ENCODE measurements at regions not wholly inside any gene's neighbourhood (a gene's known extent, or its start where the extent isn't known, plus 50 kb on each side); places are given as distances from the start of the nearest gene placed in this dataset.
"Not testable (repeated sequence)": the region's sequence is repeated elsewhere in the genome, so short reads cannot be mapped to it uniquely, and the experiment has no call there.

DNA sequence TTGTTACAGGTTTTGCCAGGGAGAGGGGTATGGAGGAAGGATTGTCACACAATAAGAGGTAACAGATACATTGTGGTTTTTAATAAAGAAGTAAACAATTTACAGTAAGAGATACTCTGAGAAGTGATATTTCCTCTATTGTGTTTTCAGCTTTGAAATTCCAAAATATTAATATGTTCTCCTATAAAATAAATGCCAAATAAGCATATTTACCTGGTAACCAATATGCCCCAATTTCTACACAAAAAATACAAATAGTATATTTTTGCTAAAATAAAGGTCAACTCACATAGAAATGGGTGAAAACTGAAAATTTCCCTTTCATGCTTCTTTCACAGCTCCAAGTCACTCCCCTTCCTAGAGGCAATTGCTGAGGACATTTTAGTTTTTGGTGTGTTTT, 437.4 kb upstream of the UBE2E2 start:
- DNase-seq (ENCODE audit: low spot score) = no peak

- DNase-seq (ENCODE audit: low spot score) = no peak
Observed at GRCh38 chr3:22777834-22778233, 425.3 kb upstream of the UBE2E2 start.

DNA sequence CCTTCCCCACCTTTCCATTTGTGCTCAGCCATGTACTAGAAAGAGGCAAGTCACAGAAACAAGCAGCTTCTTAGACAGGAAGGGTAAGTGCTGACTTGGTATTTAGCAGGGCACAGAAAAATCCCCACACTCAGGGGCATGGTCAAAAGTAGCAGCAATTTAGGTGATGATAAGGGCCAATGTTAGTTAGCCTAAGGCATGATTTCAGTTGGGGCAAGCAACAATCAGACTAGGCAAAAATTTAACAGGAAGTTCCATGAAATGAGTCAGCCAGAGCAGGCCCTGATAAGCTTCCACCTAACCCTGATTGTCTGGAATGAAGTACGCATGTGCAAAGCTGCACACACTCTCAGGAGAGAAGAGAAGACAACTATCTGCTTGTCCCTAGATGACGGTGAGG, 423.4 kb upstream of the UBE2E2 start:
- DNase-seq (ENCODE audit: low spot score) = no peak

- DNase-seq (ENCODE audit: low spot score) = no peak
Observed at GRCh38 chr3:22792533-22792932, 410.6 kb upstream of the UBE2E2 start.

GRCh38 chr3:22795917-22796316, 407.2 kb upstream of the UBE2E2 start:
- DNase-seq (ENCODE audit: low spot score) = no peak

DNA sequence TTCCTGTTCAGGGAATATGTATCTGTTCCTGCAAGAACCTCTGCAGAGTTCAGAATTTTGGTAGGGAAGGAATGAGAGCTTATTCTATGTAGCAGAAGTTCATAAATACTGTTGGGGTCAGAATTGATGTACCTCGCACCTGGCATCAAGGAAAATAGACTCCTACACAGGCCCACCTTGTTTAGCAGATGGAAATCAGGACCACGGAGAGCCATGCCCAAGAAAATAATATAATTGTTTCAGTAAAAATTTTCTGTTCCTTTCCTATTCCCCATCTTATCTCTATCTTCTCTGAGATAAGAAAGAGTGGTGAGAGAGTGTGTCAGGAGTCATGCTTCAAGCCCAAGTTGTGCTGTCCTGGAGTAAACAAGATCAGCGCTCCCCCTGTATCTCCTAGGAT, 404.7 kb upstream of the UBE2E2 start:
- DNase-seq (ENCODE audit: low spot score) = no peak

DNA sequence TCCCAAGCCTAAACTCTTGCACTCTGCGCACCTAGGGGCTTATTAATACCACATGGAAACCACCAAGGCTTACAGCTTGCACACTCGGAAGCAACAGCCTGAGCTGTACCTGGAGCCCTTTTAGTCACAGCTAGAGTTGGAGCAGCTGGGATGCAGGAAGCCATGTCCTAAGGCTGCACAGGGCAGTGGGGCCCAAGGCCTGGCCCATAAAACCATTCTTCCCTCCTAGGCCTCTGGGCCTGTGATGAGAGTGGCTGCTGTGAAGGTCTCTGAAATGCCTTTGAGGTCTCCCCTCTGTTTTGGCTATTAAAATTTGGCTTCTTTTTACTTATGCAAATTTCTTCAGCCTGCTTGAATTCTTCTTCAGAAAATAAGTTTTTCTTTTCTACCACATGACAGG, 383.9 kb upstream of the UBE2E2 start:
- DNase-seq (ENCODE audit: low spot score) = no peak

- no peak for DNase-seq (ENCODE audit: low spot score)
Observed at GRCh38 chr3:22835041-22835440, 368.1 kb upstream of the UBE2E2 start.

DNA sequence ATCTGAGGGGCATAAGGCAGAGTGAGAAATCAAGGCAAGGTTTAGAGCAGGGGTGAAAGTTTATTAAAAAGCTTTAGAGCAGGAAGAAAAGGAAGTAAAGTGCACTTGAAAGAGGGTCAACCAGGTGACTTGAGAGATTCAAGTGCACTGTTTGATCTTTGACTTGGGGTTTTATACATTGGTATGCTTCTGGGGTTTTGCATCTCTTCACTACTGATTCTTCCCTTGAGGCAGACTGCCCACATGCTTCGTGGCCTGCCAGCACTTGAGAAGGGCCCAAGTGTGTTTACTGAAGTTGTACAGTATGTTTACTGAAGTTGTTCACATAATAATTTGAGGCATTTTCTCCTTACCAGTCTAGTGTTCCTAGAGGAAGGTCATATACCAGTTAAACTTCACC, 367.0 kb upstream of the UBE2E2 start:
- no peak for DNase-seq (ENCODE audit: low spot score)

DNA sequence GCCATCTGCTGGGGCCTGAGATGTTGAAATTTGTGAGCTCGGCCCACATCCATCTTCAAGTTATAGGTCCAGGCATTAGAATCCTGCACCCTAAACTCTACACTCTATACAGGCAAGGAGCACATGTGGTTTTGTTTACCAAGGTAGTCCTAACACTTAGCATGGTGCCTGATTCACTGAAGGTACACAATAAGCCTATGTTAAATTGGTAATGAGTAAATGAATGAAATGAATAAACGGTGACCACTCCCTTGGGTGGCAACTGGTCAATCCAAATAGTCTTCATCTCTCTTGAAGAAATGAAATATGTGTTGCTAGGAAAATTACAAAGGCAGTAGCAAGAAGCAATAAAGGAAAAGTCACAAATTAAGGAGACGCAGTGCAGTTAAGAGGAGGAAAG, 359.3 kb upstream of the UBE2E2 start:
- DNase-seq (ENCODE audit: low spot score) = no peak

GRCh38 chr3:22846566-22846965, 356.6 kb upstream of the UBE2E2 start:
- no peak for DNase-seq (ENCODE audit: low spot score)

GRCh38 chr3:22849583-22849982, 353.5 kb upstream of the UBE2E2 start:
- DNase-seq (ENCODE audit: low spot score) = not testable (repeated sequence)

GRCh38 chr3:22856811-22857210, 346.3 kb upstream of the UBE2E2 start:
- DNase-seq (ENCODE audit: low spot score) = no peak

DNA sequence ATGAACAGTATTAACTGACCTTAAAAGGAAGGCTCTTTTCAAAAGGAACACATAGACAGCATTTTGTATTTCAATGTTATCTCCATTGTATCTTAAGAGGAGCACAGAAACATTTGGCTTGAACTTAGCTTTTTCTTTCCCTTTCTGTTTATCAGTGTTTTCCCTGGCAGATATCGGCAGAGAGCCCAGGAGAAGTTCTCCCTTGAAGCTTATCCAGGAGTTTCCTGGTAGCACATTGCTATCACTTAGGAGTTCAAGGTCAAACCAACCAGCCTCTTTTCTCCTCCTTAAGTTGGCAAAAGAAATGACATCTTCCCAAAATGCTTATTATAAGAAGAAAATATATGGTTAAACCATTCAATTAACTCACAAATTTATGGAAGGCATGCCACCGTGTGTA, 344.6 kb upstream of the UBE2E2 start:
- DNase-seq (ENCODE audit: low spot score) = no peak

GRCh38 chr3:22859618-22860017, 343.5 kb upstream of the UBE2E2 start:
- DNase-seq (ENCODE audit: low spot score) = no peak

DNA sequence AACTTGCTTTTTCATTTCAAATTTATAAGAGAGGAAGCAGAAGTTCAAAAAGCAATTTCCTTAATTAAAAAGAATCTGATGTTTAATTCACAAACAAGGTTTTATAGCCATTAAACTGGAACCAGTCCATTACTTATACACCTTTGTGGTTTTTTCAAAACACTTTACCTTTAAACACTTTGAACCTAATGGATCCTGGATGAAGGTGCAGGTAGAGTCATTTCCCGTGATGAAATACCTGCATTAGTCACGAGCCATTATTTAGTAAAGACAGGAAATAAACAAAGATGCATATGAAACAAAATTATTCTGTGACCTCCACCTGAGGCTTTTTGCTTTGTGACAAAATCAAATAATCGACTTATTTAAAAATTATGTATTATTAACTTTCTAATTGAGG, 341.7 kb upstream of the UBE2E2 start:
- DNase-seq (ENCODE audit: low spot score) = no peak

- DNase-seq (ENCODE audit: low spot score) = no peak
Observed at GRCh38 chr3:22862111-22862510, 341.0 kb upstream of the UBE2E2 start.

- not testable (repeated sequence) for DNase-seq (ENCODE audit: low spot score)
Observed at GRCh38 chr3:22882834-22883233, 320.3 kb upstream of the UBE2E2 start.

DNA sequence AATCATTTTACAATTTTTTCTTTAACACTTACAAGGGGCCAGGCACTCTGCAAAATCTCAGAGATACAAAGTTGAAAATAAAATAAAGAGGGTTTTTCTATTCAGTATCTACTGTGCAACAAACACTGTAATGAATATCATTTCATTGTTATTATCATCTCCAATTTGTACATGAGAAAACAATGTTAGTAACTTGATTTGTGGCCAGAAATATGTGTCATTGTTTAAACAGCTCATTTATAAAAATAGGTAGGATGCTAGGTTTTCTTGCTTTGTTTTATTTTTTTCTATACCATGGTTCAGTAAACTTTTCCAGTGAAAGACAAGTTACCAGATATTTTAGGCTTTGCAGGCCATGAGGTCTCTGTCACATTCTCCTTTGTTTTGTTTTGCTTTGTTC, 318.1 kb upstream of the UBE2E2 start:
- no peak for DNase-seq (ENCODE audit: low spot score)

- DNase-seq (ENCODE audit: low spot score) = no peak
Observed at GRCh38 chr3:22885574-22886341, 317.4 kb upstream of the UBE2E2 start.

DNA sequence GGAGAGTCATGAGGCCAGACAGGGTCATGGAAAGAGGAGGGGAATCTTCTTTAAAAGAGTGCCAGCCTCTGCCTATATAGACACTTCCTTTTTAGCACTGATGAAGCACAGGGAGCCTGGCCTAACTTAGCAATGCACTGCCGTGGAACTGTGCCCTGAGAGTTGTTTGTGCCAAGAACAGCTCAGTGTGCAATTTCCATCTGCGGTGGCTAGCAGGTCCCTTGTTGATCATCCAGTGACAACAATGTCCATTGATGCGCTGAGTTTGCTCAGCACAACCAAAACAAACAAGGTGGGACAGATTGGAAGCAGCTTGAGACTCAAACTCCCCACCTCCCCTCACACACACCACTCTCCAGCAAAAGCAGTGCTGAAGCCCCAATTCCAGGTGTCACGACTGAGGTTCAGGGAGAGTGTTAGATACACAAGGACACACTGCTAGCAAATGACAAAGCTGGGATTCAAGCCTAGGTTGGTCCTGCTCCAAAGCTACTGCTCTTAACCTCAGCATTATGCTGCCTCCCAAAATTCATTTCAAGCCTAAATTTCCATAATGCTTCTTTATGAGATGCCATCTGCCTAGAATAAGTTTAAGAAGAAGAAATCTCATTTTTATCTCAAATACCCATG, 316.6 kb upstream of the UBE2E2 start:
- DNase-seq (ENCODE audit: low spot score) = no peak

- DNase-seq (ENCODE audit: low spot score) = no peak
Observed at GRCh38 chr3:22887664-22888291, 315.3 kb upstream of the UBE2E2 start.

DNA sequence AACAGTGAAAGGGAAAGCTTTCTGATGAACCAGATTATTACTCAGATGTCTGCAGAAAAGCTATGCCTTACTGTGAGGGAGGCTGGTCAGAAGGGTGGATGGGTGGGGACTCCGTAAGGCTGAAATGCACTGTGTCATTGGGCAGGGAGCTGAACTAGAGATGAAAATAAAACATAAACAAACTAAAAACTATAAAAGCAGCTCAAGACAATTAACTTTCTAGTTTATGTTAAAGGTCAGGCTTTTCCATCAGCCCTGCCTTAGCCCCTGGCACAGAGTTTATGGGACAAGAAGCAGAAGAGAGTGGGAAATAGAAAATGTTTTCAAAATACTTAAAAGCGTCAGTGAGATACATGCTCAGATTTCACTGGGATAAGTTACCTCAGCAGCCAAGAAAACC, 310.0 kb upstream of the UBE2E2 start:
- no peak for DNase-seq (ENCODE audit: low spot score)

Measured in left forelimb (tissue), 1 donor.